HEK293T (cell line): ENCODE measurements at regions not wholly inside any gene's neighbourhood (a gene's known extent, or its start where the extent isn't known, plus 50 kb on each side); places are given as distances from the start of the nearest gene placed in this dataset.

Source experiments
- CTCF ChIA-PET: fragments of 350-600 bp; formaldehyde crosslinking; extraction: SDS; loops from one replicate; lab custom pipeline; 2021; ENCODE audit warnings: antibody characterized with exemption, inconsistent platforms; lab: Yijun Ruan, JAX
- POLR2A ChIA-PET: fragments of 350-600 bp; formaldehyde crosslinking; extraction: SDS; loops from one replicate; lab custom pipeline; 2020; ENCODE audit warnings: antibody characterized with exemption, inconsistent platforms; lab: Yijun Ruan, JAX
- DNase-seq: peaks from one replicate; pipeline ENCODE4 v3.0.0; 2012; ENCODE audit warnings: mixed read lengths; ENCODE audit errors: extremely low spot score
- ARNT ChIP-seq: fragments of 450-650 bp; IDR thresholded peaks from 2 replicates; pipeline ENCODE4 v1.6.1; 2017; ENCODE audit warnings: mild to moderate bottlenecking
- BHLHE40 ChIP-seq: fragments of 450-650 bp; IDR thresholded peaks from 2 replicates; pipeline ENCODE4 v1.6.1; 2016; ENCODE audit warnings: mild to moderate bottlenecking, moderate library complexity, borderline replicate concordance
- CTBP1 ChIP-seq: fragments of 450-650 bp; IDR thresholded peaks from 2 replicates; pipeline ENCODE4 v1.6.1; 2016; ENCODE audit warnings: borderline replicate concordance
- ELF4 ChIP-seq: fragments of 450-650 bp; IDR thresholded peaks from 2 replicates; pipeline ENCODE4 v1.6.1; 2017; ENCODE audit warnings: antibody characterized with exemption
- FOXA1 ChIP-seq: fragments of 450-650 bp; IDR thresholded peaks from 2 replicates; pipeline ENCODE4 v1.6.1; 2016; ENCODE audit warnings: mild to moderate bottlenecking
- FOXK2 ChIP-seq: fragments of 450-650 bp; IDR thresholded peaks from 2 replicates; pipeline ENCODE4 v1.6.1; 2016; ENCODE audit warnings: mild to moderate bottlenecking
- FOXM1 ChIP-seq: fragments of 450-650 bp; IDR thresholded peaks from 2 replicates; pipeline ENCODE4 v1.6.1; 2017; ENCODE audit warnings: mild to moderate bottlenecking, borderline replicate concordance
- HDGF ChIP-seq: fragments of 450-650 bp; IDR thresholded peaks from 2 replicates; pipeline ENCODE4 v1.6.1; 2017; ENCODE audit warnings: antibody characterized with exemption, borderline replicate concordance
- L3MBTL2 ChIP-seq: fragments of 450-650 bp; conservative IDR thresholded peaks from 2 replicates; pipeline ENCODE4 v1.6.1; 2016; ENCODE audit warnings: mild to moderate bottlenecking
- LEF1 ChIP-seq: fragments of 450-650 bp; IDR thresholded peaks from 2 replicates; pipeline ENCODE4 v1.6.1; 2017; ENCODE audit warnings: mild to moderate bottlenecking, borderline replicate concordance
- NFRKB ChIP-seq: fragments of 450-650 bp; IDR thresholded peaks from 2 replicates; pipeline ENCODE4 v1.6.1; 2016; ENCODE audit warnings: mild to moderate bottlenecking, moderate library complexity
- PKNOX1 ChIP-seq: fragments of 450-650 bp; IDR thresholded peaks from 2 replicates; pipeline ENCODE4 v1.6.1; 2016
- SP1 ChIP-seq: fragments of 450-650 bp; IDR thresholded peaks from 2 replicates; pipeline ENCODE4 v1.6.1; 2017
- SUZ12 ChIP-seq: fragments of 450-650 bp; IDR thresholded peaks from 2 replicates; pipeline ENCODE4 v1.6.1; 2016; ENCODE audit warnings: mild to moderate bottlenecking
- TARDBP ChIP-seq: fragments of 450-650 bp; IDR thresholded peaks from 2 replicates; pipeline ENCODE4 v1.6.1; 2016
- ZNF384 ChIP-seq: fragments of 450-650 bp; IDR thresholded peaks from 2 replicates; pipeline ENCODE4 v1.6.1; 2016

GRCh38 chr10:52696232-52696631 is 76.4 kb downstream of the MBL2 start:
- TF ChIP-seq TARDBP (no peak), SUZ12 (no peak), PKNOX1 (no peak), FOXA1 (no peak)
- ChIA-PET CTCF (no interaction called here), POLR2A (no interaction called here)
- no peak for DNase-seq

GRCh38 chr10:52701647-52702046 is 70.9 kb downstream of the MBL2 start:
- TF ChIP-seq LEF1: no peak
- TF ChIP-seq ZNF384: no peak
- TF ChIP-seq FOXM1: no peak
- no peak for TF ChIP-seq CTBP1
- no peak for TF ChIP-seq PKNOX1
- TF ChIP-seq FOXK2: no peak
- TF ChIP-seq ELF4: no peak
- TF ChIP-seq HDGF: no peak
- no peak for TF ChIP-seq SUZ12
- no peak for TF ChIP-seq NFRKB
- no peak for TF ChIP-seq ARNT
- TF ChIP-seq TARDBP: no peak
- TF ChIP-seq L3MBTL2: no peak
- TF ChIP-seq FOXA1: no peak
- DNase-seq: no peak
- ChIA-PET POLR2A (no interaction called here), CTCF (no interaction called here)

GRCh38 chr10:52703451-52703850 is 69.1 kb downstream of the MBL2 start:
- POLR2A ChIA-PET: no interaction called here
- TF ChIP-seq LEF1 (no peak), TARDBP (no peak), FOXM1 (no peak), HDGF (no peak), CTBP1 (no peak), NFRKB (no peak)
- CTCF ChIA-PET: no interaction called here
- no peak for DNase-seq

- POLR2A ChIA-PET: no interaction called here
Measured at GRCh38 chr10:52703898-52704297, 68.7 kb downstream of the MBL2 start.

GRCh38 chr10:52706332-52707070 is 66.1 kb downstream of the MBL2 start:
- DNase-seq: no peak
- TF ChIP-seq ZNF384 (no peak), NFRKB (no peak), BHLHE40 (no peak), TARDBP (no peak), SP1 (no peak), ELF4 (no peak), LEF1 (no peak)
- ChIA-PET CTCF (interaction anchor here (1.0 kb wide), 1 partner anchor 23 kb away, joined by 3 read pairs; no protein-coding TSS in a partner anchor), POLR2A (no interaction called here)

More at GRCh38 chr10:52703898-52704297, 68.7 kb downstream of the MBL2 start:
- CTCF ChIA-PET: no interaction called here
- peak; percentile 17 for DNase-seq
- TF ChIP-seq SUZ12 (no peak), HDGF (no peak), FOXM1 (no peak), ELF4 (no peak), L3MBTL2 (no peak), BHLHE40 (no peak), PKNOX1 (no peak), ZNF384 (no peak), CTBP1 (no peak), ARNT (no peak), SP1 (no peak), FOXK2 (no peak), FOXA1 (no peak)
